Omental fat pad (tissue), 3 donors: ENCODE measurements at regions not wholly inside any gene's neighbourhood (a gene's known extent, or its start where the extent isn't known, plus 50 kb on each side); places are given as distances from the start of the nearest gene placed in this dataset.

Source experiments
- ATAC-seq: fragments of 150-250 bp; one replicate; pipeline ENCODE4 v1.9.1; 2016; ENCODE audit warnings: mild to moderate bottlenecking, moderate library complexity; ENCODE audit not compliant: low FRiP score
- DNase-seq: peaks from one replicate; pipeline ENCODE4 v3.0.0-alpha.2; 2019; ENCODE audit warnings: low spot score
- CTCF ChIP-seq, 3 donors: fragments of 450-650 bp; IDR thresholded peaks; one replicate each; pipeline ENCODE4 v1.5.1; 2016 to 2017; ENCODE audit warnings: antibody characterized with exemption in 3 of 3, mild to moderate bottlenecking in 3 of 3, moderate library complexity in 2 of 3

DNA sequence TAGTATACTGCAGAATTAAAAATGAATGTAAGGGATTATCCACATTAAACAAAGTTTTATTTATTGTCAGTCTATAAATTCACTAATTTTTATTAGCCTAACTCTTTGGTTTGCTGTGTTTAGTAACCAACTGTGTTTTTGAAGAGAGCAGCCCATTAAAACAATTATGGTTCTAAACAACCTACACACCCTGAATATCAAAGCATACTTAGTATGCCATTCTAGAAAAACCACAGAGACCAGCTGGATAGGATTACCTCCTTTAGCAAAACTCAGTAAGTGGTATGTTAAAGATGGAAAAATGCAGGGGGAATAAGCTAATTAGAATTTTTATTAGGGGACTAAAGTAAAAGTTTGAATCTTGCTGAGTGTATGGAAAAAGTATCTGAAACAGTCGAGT lies 1981.7 kb upstream of the NUDT12 start:
- no peak for TF ChIP-seq CTCF (IDR thresholded peaks at IDR 0.05)
- ATAC-seq: no peak

DNA sequence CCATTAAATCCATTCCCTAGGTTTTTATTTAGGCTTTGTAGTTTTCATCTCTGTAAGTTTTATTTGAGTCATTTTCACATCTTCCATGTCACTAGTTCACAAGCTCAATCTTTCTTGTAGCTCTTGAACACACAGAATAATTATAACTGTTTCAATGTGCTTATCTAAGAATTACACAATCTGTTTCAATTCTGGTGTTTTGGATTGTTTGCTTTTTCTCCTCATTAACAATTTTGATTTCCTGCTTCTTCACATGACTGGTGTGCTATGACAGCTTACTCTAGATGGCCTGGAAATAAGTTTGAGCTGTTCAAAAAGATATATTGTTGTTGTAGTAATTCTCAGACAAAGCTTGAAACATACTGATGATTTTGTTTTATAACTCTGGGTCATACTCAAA lies 1974.1 kb upstream of the NUDT12 start:
- ATAC-seq: no peak
- TF ChIP-seq CTCF (IDR thresholded peaks at IDR 0.05): no peak
- DNase-seq: no peak

More for the DNA sequence above, 1981.7 kb upstream of the NUDT12 start:
- DNase-seq: no peak

DNA sequence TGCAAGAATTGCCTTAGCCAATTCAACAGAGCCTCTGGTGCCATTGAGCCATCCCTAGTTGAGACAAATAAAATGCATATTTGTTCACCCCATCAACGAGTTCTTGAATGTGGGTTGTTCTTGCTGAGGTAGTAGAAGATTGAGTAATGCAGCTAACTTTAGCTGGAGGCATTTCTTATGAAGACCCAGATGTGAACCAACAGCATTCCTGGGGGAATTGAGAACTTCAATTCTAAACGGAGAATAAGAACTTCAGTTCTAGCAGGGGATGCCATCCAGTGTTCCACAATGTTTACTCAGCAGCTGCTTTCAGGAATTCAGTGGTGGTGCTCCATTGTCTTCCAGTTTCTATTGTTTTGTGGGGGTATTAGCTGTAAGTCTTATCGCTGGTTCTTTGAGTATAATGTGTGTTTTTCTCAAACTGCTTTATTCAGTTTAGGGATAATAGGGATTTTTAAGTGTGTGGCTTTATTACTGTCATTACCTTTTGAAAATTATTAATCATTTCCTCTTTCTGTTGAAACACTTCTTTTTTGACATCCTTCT lies 1968.2 kb upstream of the NUDT12 start:
- no peak for TF ChIP-seq CTCF (IDR thresholded peaks at IDR 0.05)
- ATAC-seq: no peak
- no peak for DNase-seq

GRCh38 chr5:105529851-105530250 lies 1967.3 kb upstream of the NUDT12 start:
- ATAC-seq (no peak), DNase-seq (no peak)
- TF ChIP-seq CTCF (IDR thresholded peaks at IDR 0.05): no peak

- no peak for TF ChIP-seq CTCF (IDR thresholded peaks at IDR 0.05)
- DNase-seq (no peak), ATAC-seq (no peak)
These were observed 1945.9 kb upstream of the NUDT12 start for GRCh38 chr5:105508519-105508918.

- no peak for TF ChIP-seq CTCF (IDR thresholded peaks at IDR 0.05)
- DNase-seq: no peak
- ATAC-seq: no peak
These were observed 1944.2 kb upstream of the NUDT12 start for GRCh38 chr5:105506692-105507277.

- no peak for ATAC-seq
- DNase-seq: no peak
- TF ChIP-seq CTCF (IDR thresholded peaks at IDR 0.05): no peak
These were observed 1941.4 kb upstream of the NUDT12 start for GRCh38 chr5:105503950-105504349.
